ENCODE measurements at regions not wholly inside any gene's neighbourhood (a gene's known extent, or its start where the extent isn't known, plus 50 kb on each side); places are given as distances from the start of the nearest gene placed in this dataset.

- no peak for TF ChIP-seq CTCF (IDR thresholded peaks at IDR 0.05)
- peaks cover 6% of the 10 kb centered on the region for H3K9me3 ChIP-seq (ENCODE audit: control insufficient read depth, low read length)
- no peaks in the 10 kb centered on the region for H3K4me1 ChIP-seq
- H3K4me2 ChIP-seq (ENCODE audit: low read length) = no peak overlapping the region
- H3K27me3 ChIP-seq (ENCODE audit: control insufficient read depth, insufficient read depth, low read length) = no peaks in the 10 kb centered on the region
- H3K27ac ChIP-seq = no peak overlapping the region
- H2AFZ ChIP-seq = no peak overlapping the region
- H3K9ac ChIP-seq = no peak overlapping the region
- H3K36me3 ChIP-seq (ENCODE audit: control insufficient read depth, insufficient read depth, low read length) = no peaks in the 10 kb centered on the region
- no peaks in the 10 kb centered on the region for H3K79me2 ChIP-seq
- H3K4me3 ChIP-seq (ENCODE audit: low read depth, low read length) = no peak overlapping the region
Observed at GRCh38 chr2:18084376-18084775, 205.9 kb downstream of the KCNS3 start.

GRCh38 chr2:18083806-18084205, 205.3 kb downstream of the KCNS3 start:
- Histone ChIP-seq H3K36me3 (ENCODE audit: control insufficient read depth, insufficient read depth, low read length) (no peaks in the 10 kb centered on the region), H3K27me3 (ENCODE audit: control insufficient read depth, insufficient read depth, low read length) (no peaks in the 10 kb centered on the region), H3K4me1 (no peaks in the 10 kb centered on the region), H3K4me2 (ENCODE audit: low read length) (no peak overlapping the region), H3K9me3 (ENCODE audit: control insufficient read depth, low read length) (peaks cover 6% of the 10 kb centered on the region), H3K27ac (no peak overlapping the region), H2AFZ (no peak overlapping the region), H3K9ac (no peak overlapping the region), H3K4me3 (ENCODE audit: low read depth, low read length) (no peak overlapping the region), H3K79me2 (no peaks in the 10 kb centered on the region)
- no peak for TF ChIP-seq CTCF (IDR thresholded peaks at IDR 0.05)

GRCh38 chr2:18078216-18078615, 199.7 kb downstream of the KCNS3 start:
- Histone ChIP-seq H3K4me1 (no peaks in the 10 kb centered on the region), H3K4me3 (ENCODE audit: low read depth, low read length) (no peak overlapping the region), H2AFZ (no peak overlapping the region), H3K9ac (no peak overlapping the region), H3K36me3 (ENCODE audit: control insufficient read depth, insufficient read depth, low read length) (no peaks in the 10 kb centered on the region), H3K27ac (no peak overlapping the region), H3K27me3 (ENCODE audit: control insufficient read depth, insufficient read depth, low read length) (no peaks in the 10 kb centered on the region), H3K9me3 (ENCODE audit: control insufficient read depth, low read length) (peaks cover 6% of the 10 kb centered on the region), H3K79me2 (no peaks in the 10 kb centered on the region), H3K4me2 (ENCODE audit: low read length) (no peak overlapping the region)
- no peak for TF ChIP-seq CTCF (IDR thresholded peaks at IDR 0.05)

- H3K4me3 ChIP-seq (ENCODE audit: low read depth, low read length) = no peak overlapping the region
- no peaks in the 10 kb centered on the region for H3K27me3 ChIP-seq (ENCODE audit: control insufficient read depth, insufficient read depth, low read length)
- H2AFZ ChIP-seq = no peak overlapping the region
- TF ChIP-seq CTCF (IDR thresholded peaks at IDR 0.05) = no peak
- H3K79me2 ChIP-seq = no peaks in the 10 kb centered on the region
- H3K4me2 ChIP-seq (ENCODE audit: low read length) = no peak overlapping the region
- H3K27ac ChIP-seq = no peak overlapping the region
- H3K36me3 ChIP-seq (ENCODE audit: control insufficient read depth, insufficient read depth, low read length) = no peaks in the 10 kb centered on the region
- peaks cover 3% of the 10 kb centered on the region for H3K9me3 ChIP-seq (ENCODE audit: control insufficient read depth, low read length)
- no peak overlapping the region for H3K9ac ChIP-seq
- H3K4me1 ChIP-seq = no peaks in the 10 kb centered on the region
Observed at GRCh38 chr2:18077704-18078103, 199.2 kb downstream of the KCNS3 start.

GRCh38 chr2:18077231-18077630, 198.8 kb downstream of the KCNS3 start:
- TF ChIP-seq CTCF (IDR thresholded peaks at IDR 0.05) = no peak
- H3K4me2 ChIP-seq (ENCODE audit: low read length) = no peak overlapping the region
- H3K27ac ChIP-seq = no peak overlapping the region
- no peaks in the 10 kb centered on the region for H3K36me3 ChIP-seq (ENCODE audit: control insufficient read depth, insufficient read depth, low read length)
- H3K9ac ChIP-seq = no peak overlapping the region
- H3K27me3 ChIP-seq (ENCODE audit: control insufficient read depth, insufficient read depth, low read length) = no peaks in the 10 kb centered on the region
- no peak overlapping the region for H3K4me3 ChIP-seq (ENCODE audit: low read depth, low read length)
- no peaks in the 10 kb centered on the region for H3K4me1 ChIP-seq
- H3K79me2 ChIP-seq = no peaks in the 10 kb centered on the region
- H2AFZ ChIP-seq = no peak overlapping the region
- H3K9me3 ChIP-seq (ENCODE audit: control insufficient read depth, low read length) = no peaks in the 10 kb centered on the region

All from parathyroid adenoma (tissue), 2 donors.